Breast epithelium (tissue), 4 donors: ENCODE measurements at regions not wholly inside any gene's neighbourhood (a gene's known extent, or its start where the extent isn't known, plus 50 kb on each side); places are given as distances from the start of the nearest gene placed in this dataset.

Experiments used
- DNase-seq, 2 donors: peaks; one replicate each; pipeline ENCODE4 v3.0.0-alpha.2; 2019; ENCODE audit warnings: low spot score in 2 of 2
- H3K27ac ChIP-seq, 2 donors: fragments of 200-600 bp; sonication (generic) in 1 of 2; one replicate each; pipeline ENCODE4 v1.5.1; 2016 to 2019; ENCODE audit warnings: mild to moderate bottlenecking in 1 of 2
- H3K27me3 ChIP-seq, 2 donors: fragments of 200-600 bp; sonication (generic) in 1 of 2; one replicate each; pipeline versions ENCODE4 v1.5.1 to v1.6.0; 2017 to 2019; ENCODE audit warnings: control low read depth in 1 of 2, mild to moderate bottlenecking in 1 of 2
- H3K36me3 ChIP-seq: fragments of 200-600 bp; one replicate; pipeline ENCODE4 v1.5.1; 2019
- H3K4me1 ChIP-seq, 2 donors: fragments of 200-600 bp; sonication (generic); one replicate each; pipeline ENCODE4 v1.5.1; 2016 to 2019; ENCODE audit warnings: control low read depth in 1 of 2
- H3K4me3 ChIP-seq, 3 donors: fragments of 200-600 bp; sonication (generic); 1 replicate in 2 of 3; 2 replicates in 1 of 3; pipeline ENCODE4 v1.5.1; 2016 to 2019; ENCODE audit warnings: mild to moderate bottlenecking in 3 of 3, moderate library complexity in 2 of 3
- H3K9me3 ChIP-seq, 2 donors: fragments of 200-600 bp; sonication (generic) in 1 of 2; one replicate each; pipeline ENCODE4 v1.5.1; 2016 to 2019; ENCODE audit warnings: control low read depth in 1 of 2
- CTCF ChIP-seq, 3 donors: fragments of 450-650 bp; IDR thresholded peaks; one replicate each; pipeline ENCODE4 v1.5.1; 2016 to 2017; ENCODE audit warnings: antibody characterized with exemption in 3 of 3, mild to moderate bottlenecking in 3 of 3, moderate library complexity in 3 of 3
- POLR2A ChIP-seq: fragments of 450-650 bp; IDR thresholded peaks from one replicate; pipeline ENCODE4 v1.6.1; 2016; ENCODE audit warnings: antibody characterized with exemption, mild to moderate bottlenecking, moderate library complexity
- POLR2AphosphoS5 ChIP-seq, 3 donors: sonication (generic); formaldehyde crosslinking; IDR thresholded peaks; one replicate each; pipeline ENCODE4 v1.6.1; 2017; ENCODE audit warnings: antibody characterized with exemption in 3 of 3
- intact Hi-C: fragments of 100-400 bp; cut with DNase I; formaldehyde crosslinking; loops from one replicate; pipeline ENCODE4 v1.15.1; 2023; ENCODE audit warnings: low total_unique reads

- H3K27me3 ChIP-seq: peaks cover 0 to 7% of the 10 kb centered on the region in 2 donors
- TF ChIP-seq CTCF (IDR thresholded peaks at IDR 0.05) (no peak), POLR2AphosphoS5 (IDR thresholded peaks at IDR 0.05) (no peak), POLR2A (no peak)
Measured at GRCh38 chr10:70966646-70967553, 78.5 kb upstream of the PCBD1 start.

GRCh38 chr10:70967591-70968587, 79.5 kb upstream of the PCBD1 start:
- Histone ChIP-seq H3K27ac (no peak overlapping the region), H3K4me1 (no peaks in the 10 kb centered on the region), H3K27me3 (peaks cover 0 to 4% of the 10 kb centered on the region in 2 donors), H3K9me3 (peaks cover 0 to 9% of the 10 kb centered on the region in 2 donors), H3K4me3 (no peak overlapping the region), H3K36me3 (no peaks in the 10 kb centered on the region)
- no peak for DNase-seq
- TF ChIP-seq POLR2A (no peak), POLR2AphosphoS5 (IDR thresholded peaks at IDR 0.05) (no peak), CTCF (IDR thresholded peaks at IDR 0.05) (no peak)
- intact Hi-C loops: no loop called here

More at GRCh38 chr10:70966646-70967553, 78.5 kb upstream of the PCBD1 start:
- no peaks in the 10 kb centered on the region for H3K4me1 ChIP-seq
- peaks cover 0 to 7% of the 10 kb centered on the region in 2 donors for H3K9me3 ChIP-seq
- intact Hi-C loops: no loop called here
- DNase-seq: no peak
- no peak overlapping the region for H3K4me3 ChIP-seq
- H3K27ac ChIP-seq: no peak overlapping the region
- H3K36me3 ChIP-seq: no peaks in the 10 kb centered on the region

GRCh38 chr10:70969188-70969587, 80.8 kb upstream of the PCBD1 start:
- peaks cover 0 to 13% of the 10 kb centered on the region in 2 donors for H3K9me3 ChIP-seq
- H3K27me3 ChIP-seq: no peaks in the 10 kb centered on the region
- intact Hi-C loops: no loop called here
- no peak for DNase-seq
- no peak overlapping the region for H3K4me3 ChIP-seq
- TF ChIP-seq CTCF (IDR thresholded peaks at IDR 0.05): no peak
- TF ChIP-seq POLR2A: no peak
- TF ChIP-seq POLR2AphosphoS5 (IDR thresholded peaks at IDR 0.05): no peak
- no peak overlapping the region for H3K27ac ChIP-seq
- H3K4me1 ChIP-seq: no peaks in the 10 kb centered on the region
- H3K36me3 ChIP-seq: no peaks in the 10 kb centered on the region

- intact Hi-C loops: no loop called here
- DNase-seq: no peak
Measured at GRCh38 chr10:70970830-70971229, 82.5 kb upstream of the PCBD1 start.

More at GRCh38 chr10:70970830-70971229, 82.5 kb upstream of the PCBD1 start:
- H3K27me3 ChIP-seq: no peaks in the 10 kb centered on the region
- no peaks in the 10 kb centered on the region for H3K36me3 ChIP-seq
- H3K9me3 ChIP-seq: peaks cover 0 to 13% of the 10 kb centered on the region in 2 donors
- no peaks in the 10 kb centered on the region for H3K4me1 ChIP-seq
- H3K4me3 ChIP-seq: no peak overlapping the region
- no peak for TF ChIP-seq POLR2AphosphoS5 (IDR thresholded peaks at IDR 0.05)
- no peak for TF ChIP-seq CTCF (IDR thresholded peaks at IDR 0.05)
- TF ChIP-seq POLR2A: no peak
- no peak overlapping the region for H3K27ac ChIP-seq
